HepG2 (cell line): ENCODE measurements at regions not wholly inside any gene's neighbourhood (a gene's known extent, or its start where the extent isn't known, plus 50 kb on each side); places are given as distances from the start of the nearest gene placed in this dataset.

ENCODE experiments used
- TOPORS ChIP-seq: sonication (generic); formaldehyde crosslinking; IDR thresholded peaks from 2 replicates; pipeline ENCODE4 v1.8.0; 2023; ENCODE audit warnings: mild to moderate bottlenecking, missing genetic modification reagents
- TF ChIP-seq, protein P1 (sequence below): sonication (generic); formaldehyde crosslinking; IDR thresholded peaks from 2 replicates; pipeline ENCODE4 v1.5.0; 2020; ENCODE audit warnings: mild to moderate bottlenecking, missing genetic modification reagents, moderate library complexity

DNA sequence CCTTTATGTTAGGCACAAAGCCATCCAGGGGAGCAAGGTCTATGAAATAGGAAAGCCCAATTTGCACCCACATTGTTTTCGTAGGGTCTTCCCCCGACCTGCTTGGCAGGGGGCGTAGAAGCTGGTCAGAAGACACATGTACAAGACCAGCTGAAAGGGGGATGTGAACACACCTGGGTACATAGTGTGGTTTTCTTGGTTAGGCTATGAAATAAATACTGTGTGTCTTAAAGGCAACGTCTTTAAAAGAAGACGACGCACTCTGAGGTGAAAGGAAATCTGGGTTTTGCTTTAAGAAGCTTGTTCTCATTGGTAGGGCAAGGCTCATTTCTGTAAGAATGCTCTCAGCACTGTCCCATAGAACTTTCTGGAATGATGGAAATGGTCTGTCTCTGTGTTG, 60.0 kb upstream of the KLF7 start:
- TF ChIP-seq TOPORS (CRISPR knock-in tag): no peak
- TF ChIP-seq, protein P1, sequence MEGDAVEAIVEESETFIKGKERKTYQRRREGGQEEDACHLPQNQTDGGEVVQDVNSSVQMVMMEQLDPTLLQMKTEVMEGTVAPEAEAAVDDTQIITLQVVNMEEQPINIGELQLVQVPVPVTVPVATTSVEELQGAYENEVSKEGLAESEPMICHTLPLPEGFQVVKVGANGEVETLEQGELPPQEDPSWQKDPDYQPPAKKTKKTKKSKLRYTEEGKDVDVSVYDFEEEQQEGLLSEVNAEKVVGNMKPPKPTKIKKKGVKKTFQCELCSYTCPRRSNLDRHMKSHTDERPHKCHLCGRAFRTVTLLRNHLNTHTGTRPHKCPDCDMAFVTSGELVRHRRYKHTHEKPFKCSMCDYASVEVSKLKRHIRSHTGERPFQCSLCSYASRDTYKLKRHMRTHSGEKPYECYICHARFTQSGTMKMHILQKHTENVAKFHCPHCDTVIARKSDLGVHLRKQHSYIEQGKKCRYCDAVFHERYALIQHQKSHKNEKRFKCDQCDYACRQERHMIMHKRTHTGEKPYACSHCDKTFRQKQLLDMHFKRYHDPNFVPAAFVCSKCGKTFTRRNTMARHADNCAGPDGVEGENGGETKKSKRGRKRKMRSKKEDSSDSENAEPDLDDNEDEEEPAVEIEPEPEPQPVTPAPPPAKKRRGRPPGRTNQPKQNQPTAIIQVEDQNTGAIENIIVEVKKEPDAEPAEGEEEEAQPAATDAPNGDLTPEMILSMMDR: no peak
